ENCODE measurements at regions not wholly inside any gene's neighbourhood (a gene's known extent, or its start where the extent isn't known, plus 50 kb on each side); places are given as distances from the start of the nearest gene placed in this dataset.

GRCh38 chr18:21183670-21184069 lies 58.4 kb upstream of the GREB1L start:
- no peaks in the 10 kb centered on the region for H3K36me3 ChIP-seq (ENCODE audit: low read depth)
- ATAC-seq (ENCODE audit: low read depth) = peak; percentile 25; the same call in 1 of the 3 replicates
- peaks cover 3% of the 10 kb centered on the region for H3K4me1 ChIP-seq (ENCODE audit: insufficient read depth, poor library complexity, severe bottlenecking)
- no peak for TF ChIP-seq CTCF (IDR thresholded peaks at IDR 0.05; ENCODE audit: poor library complexity, severe bottlenecking)
- no peak for DNase-seq (ENCODE audit: low spot score)
- H3K4me3 ChIP-seq (ENCODE audit: severe bottlenecking) = no peak overlapping the region
- no peak overlapping the region for H3K27ac ChIP-seq (ENCODE audit: poor library complexity, severe bottlenecking)
- no peaks in the 10 kb centered on the region for H3K9me3 ChIP-seq (ENCODE audit: severe bottlenecking)
- H3K27me3 ChIP-seq (ENCODE audit: insufficient read depth, poor library complexity, severe bottlenecking) = no peaks in the 10 kb centered on the region

GRCh38 chr18:21184396-21184996 lies 57.5 kb upstream of the GREB1L start:
- no peak overlapping the region for H3K4me3 ChIP-seq (ENCODE audit: severe bottlenecking)
- H3K36me3 ChIP-seq (ENCODE audit: low read depth) = no peaks in the 10 kb centered on the region
- peaks cover 3% of the 10 kb centered on the region for H3K4me1 ChIP-seq (ENCODE audit: insufficient read depth, poor library complexity, severe bottlenecking)
- no peaks in the 10 kb centered on the region for H3K27me3 ChIP-seq (ENCODE audit: insufficient read depth, poor library complexity, severe bottlenecking)
- H3K9me3 ChIP-seq (ENCODE audit: severe bottlenecking) = no peaks in the 10 kb centered on the region
- no peak for TF ChIP-seq CTCF (IDR thresholded peaks at IDR 0.05; ENCODE audit: poor library complexity, severe bottlenecking)
- ATAC-seq (ENCODE audit: low read depth) (no peak), DNase-seq (ENCODE audit: low spot score) (no peak)
- H3K27ac ChIP-seq (ENCODE audit: poor library complexity, severe bottlenecking) = no peak overlapping the region

- H3K36me3 ChIP-seq (ENCODE audit: low read depth) = no peaks in the 10 kb centered on the region
- no peaks in the 10 kb centered on the region for H3K9me3 ChIP-seq (ENCODE audit: severe bottlenecking)
- no peak overlapping the region for H3K27ac ChIP-seq (ENCODE audit: poor library complexity, severe bottlenecking)
- ATAC-seq (ENCODE audit: low read depth) = no peak
- H3K27me3 ChIP-seq (ENCODE audit: insufficient read depth, poor library complexity, severe bottlenecking) = no peaks in the 10 kb centered on the region
- no peak for TF ChIP-seq CTCF (IDR thresholded peaks at IDR 0.05; ENCODE audit: poor library complexity, severe bottlenecking)
- no peak overlapping the region for H3K4me3 ChIP-seq (ENCODE audit: severe bottlenecking)
- H3K4me1 ChIP-seq (ENCODE audit: insufficient read depth, poor library complexity, severe bottlenecking) = peaks cover 3% of the 10 kb centered on the region
- DNase-seq (ENCODE audit: low spot score) = no peak
Measured at GRCh38 chr18:21187886-21188285, 54.1 kb upstream of the GREB1L start.

- no peaks in the 10 kb centered on the region for H3K36me3 ChIP-seq (ENCODE audit: low read depth)
- ATAC-seq (ENCODE audit: low read depth) (peak; percentile 79; the same call in 2 of the 3 replicates), DNase-seq (ENCODE audit: low spot score) (no peak)
- no peaks in the 10 kb centered on the region for H3K4me1 ChIP-seq (ENCODE audit: insufficient read depth, poor library complexity, severe bottlenecking)
- no peak overlapping the region for H3K4me3 ChIP-seq (ENCODE audit: severe bottlenecking)
- H3K27ac ChIP-seq (ENCODE audit: poor library complexity, severe bottlenecking) = no peak overlapping the region
- no peaks in the 10 kb centered on the region for H3K9me3 ChIP-seq (ENCODE audit: severe bottlenecking)
- TF ChIP-seq CTCF (IDR thresholded peaks at IDR 0.05; ENCODE audit: poor library complexity, severe bottlenecking) = peak; percentile 68
- H3K27me3 ChIP-seq (ENCODE audit: insufficient read depth, poor library complexity, severe bottlenecking) = no peaks in the 10 kb centered on the region
Measured at GRCh38 chr18:21191596-21192307, 50.3 kb upstream of the GREB1L start.
